Inferior parietal cortex (tissue), 1 donor: ENCODE measurements at regions not wholly inside any gene's neighbourhood (a gene's known extent, or its start where the extent isn't known, plus 50 kb on each side); places are given as distances from the start of the nearest gene placed in this dataset.
"Not testable (repeated sequence)": the region's sequence is repeated elsewhere in the genome, so short reads cannot be mapped to it uniquely, and the experiment has no call there.

Source experiments
- DNase-seq: peaks from one replicate; pipeline ENCODE4 v3.0.0-alpha.2; 2016; ENCODE audit errors: extremely low spot score

GRCh38 chr9:71632776-71633175 is 135.5 kb downstream of the CEMIP2 start:
- DNase-seq = no peak

GRCh38 chr9:71630377-71630995 is 137.8 kb downstream of the CEMIP2 start:
- DNase-seq = no peak

- no peak for DNase-seq
Observed at GRCh38 chr9:71629578-71630215, 138.6 kb downstream of the CEMIP2 start.

- no peak for DNase-seq
Observed at GRCh38 chr9:71628247-71628646, 140.1 kb downstream of the CEMIP2 start.

GRCh38 chr9:71627537-71627936 is 140.8 kb downstream of the CEMIP2 start:
- no peak for DNase-seq

GRCh38 chr9:71626395-71626794 is 141.9 kb downstream of the CEMIP2 start:
- DNase-seq = no peak

- DNase-seq = no peak
Observed at GRCh38 chr9:71624728-71625127, 143.6 kb downstream of the CEMIP2 start.

- DNase-seq = peak; percentile 47
Observed at GRCh38 chr9:71620746-71621145, 147.6 kb downstream of the CEMIP2 start.

GRCh38 chr9:71620331-71620730 is 148.0 kb downstream of the CEMIP2 start:
- DNase-seq = no peak

GRCh38 chr9:71619926-71620325 is 148.4 kb downstream of the CEMIP2 start:
- no peak for DNase-seq

- no peak for DNase-seq
Observed at GRCh38 chr9:71614409-71615010, 153.8 kb downstream of the CEMIP2 start.

- no peak for DNase-seq
Observed at GRCh38 chr9:71612889-71613288, 155.4 kb downstream of the CEMIP2 start.

GRCh38 chr9:71609448-71609830 is 158.9 kb downstream of the CEMIP2 start:
- DNase-seq = no peak

- DNase-seq = no peak
Observed at GRCh38 chr9:71608825-71609447, 159.4 kb downstream of the CEMIP2 start.

GRCh38 chr9:71608021-71608420 is 160.3 kb downstream of the CEMIP2 start:
- DNase-seq = no peak

- no peak for DNase-seq
Observed at GRCh38 chr9:71607461-71607881, 160.8 kb downstream of the CEMIP2 start.

GRCh38 chr9:71604197-71605063 is 163.9 kb downstream of the CEMIP2 start:
- DNase-seq = peak; percentile 76

- no peak for DNase-seq
Observed at GRCh38 chr9:71602652-71603051, 165.7 kb downstream of the CEMIP2 start.

- not testable (repeated sequence) for DNase-seq
Observed at GRCh38 chr9:71595762-71596161, 172.6 kb downstream of the CEMIP2 start.

- no peak for DNase-seq
Observed at GRCh38 chr9:71594541-71594940, 173.8 kb downstream of the CEMIP2 start.

GRCh38 chr9:71592400-71592799 is 175.9 kb downstream of the CEMIP2 start:
- no peak for DNase-seq

GRCh38 chr9:71590362-71590761 is 178.0 kb downstream of the CEMIP2 start:
- no peak for DNase-seq
